Loucy (cell line): ENCODE measurements at regions not wholly inside any gene's neighbourhood (a gene's known extent, or its start where the extent isn't known, plus 50 kb on each side); places are given as distances from the start of the nearest gene placed in this dataset.

Experiments used
- CTCF ChIP-seq: fragments of 200-600 bp; sonication (generic); conservative IDR thresholded peaks from 2 replicates; pipeline ENCODE4 v1.5.1; 2014; ENCODE audit warnings: mild to moderate bottlenecking, antibody characterized with exemption, low read length
- EZH2phosphoT487 ChIP-seq: fragments of 200-600 bp; IDR thresholded peaks from 2 replicates; pipeline ENCODE4 v1.6.1; 2018; ENCODE audit warnings: antibody characterized with exemption, mild to moderate bottlenecking, moderate library complexity, borderline replicate concordance

GRCh38 chr4:124432500-124432899 is 280.0 kb downstream of the ANKRD50 start:
- TF ChIP-seq CTCF = no peak
- no peak for TF ChIP-seq EZH2phosphoT487
